ENCODE measurements at regions not wholly inside any gene's neighbourhood (a gene's known extent, or its start where the extent isn't known, plus 50 kb on each side); places are given as distances from the start of the nearest gene placed in this dataset.

DNA sequence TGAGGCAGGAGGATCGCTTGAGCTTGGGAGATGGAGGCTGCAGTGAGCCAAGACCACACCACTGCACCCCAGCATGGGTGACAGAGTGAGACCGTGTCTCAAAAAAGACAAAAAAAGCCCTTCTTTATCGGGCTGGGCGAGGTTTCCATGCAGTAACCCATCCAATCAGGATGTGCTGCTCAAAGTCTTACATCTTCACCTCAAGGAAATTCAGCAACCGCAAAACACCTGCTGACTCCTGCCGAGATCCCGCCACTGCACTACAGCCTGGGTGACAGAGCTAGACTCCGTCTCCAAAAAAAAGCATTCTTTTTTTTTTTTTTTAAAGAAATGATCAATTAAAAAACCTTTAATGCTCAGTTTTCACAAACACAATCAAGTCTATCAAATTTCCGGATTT lies 75.7 kb upstream of the KCTD7 start:
- TF ChIP-seq, protein P1, sequence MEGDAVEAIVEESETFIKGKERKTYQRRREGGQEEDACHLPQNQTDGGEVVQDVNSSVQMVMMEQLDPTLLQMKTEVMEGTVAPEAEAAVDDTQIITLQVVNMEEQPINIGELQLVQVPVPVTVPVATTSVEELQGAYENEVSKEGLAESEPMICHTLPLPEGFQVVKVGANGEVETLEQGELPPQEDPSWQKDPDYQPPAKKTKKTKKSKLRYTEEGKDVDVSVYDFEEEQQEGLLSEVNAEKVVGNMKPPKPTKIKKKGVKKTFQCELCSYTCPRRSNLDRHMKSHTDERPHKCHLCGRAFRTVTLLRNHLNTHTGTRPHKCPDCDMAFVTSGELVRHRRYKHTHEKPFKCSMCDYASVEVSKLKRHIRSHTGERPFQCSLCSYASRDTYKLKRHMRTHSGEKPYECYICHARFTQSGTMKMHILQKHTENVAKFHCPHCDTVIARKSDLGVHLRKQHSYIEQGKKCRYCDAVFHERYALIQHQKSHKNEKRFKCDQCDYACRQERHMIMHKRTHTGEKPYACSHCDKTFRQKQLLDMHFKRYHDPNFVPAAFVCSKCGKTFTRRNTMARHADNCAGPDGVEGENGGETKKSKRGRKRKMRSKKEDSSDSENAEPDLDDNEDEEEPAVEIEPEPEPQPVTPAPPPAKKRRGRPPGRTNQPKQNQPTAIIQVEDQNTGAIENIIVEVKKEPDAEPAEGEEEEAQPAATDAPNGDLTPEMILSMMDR (conservative IDR thresholded peaks at IDR 0.05; ENCODE audit: low read depth, low read length) = no peak
- TF ChIP-seq POLR2A (IDR thresholded peaks at IDR 0.05; ENCODE audit: low read depth, low read length) (no peak), MXI1 (IDR thresholded peaks at IDR 0.05; ENCODE audit: borderline replicate concordance, low read depth, low read length) (no peak), BHLHE40 (IDR thresholded peaks at IDR 0.05; ENCODE audit: low read depth, low read length) (no peak), SMC3 (IDR thresholded peaks at IDR 0.05; ENCODE audit: low read depth, low read length) (no peak), MAZ (IDR thresholded peaks at IDR 0.05; ENCODE audit: borderline replicate concordance, low read depth, low read length) (no peak), FOS (IDR thresholded peaks at IDR 0.05; ENCODE audit: low read depth, low read length) (no peak)
- TF ChIP-seq, protein P2, sequence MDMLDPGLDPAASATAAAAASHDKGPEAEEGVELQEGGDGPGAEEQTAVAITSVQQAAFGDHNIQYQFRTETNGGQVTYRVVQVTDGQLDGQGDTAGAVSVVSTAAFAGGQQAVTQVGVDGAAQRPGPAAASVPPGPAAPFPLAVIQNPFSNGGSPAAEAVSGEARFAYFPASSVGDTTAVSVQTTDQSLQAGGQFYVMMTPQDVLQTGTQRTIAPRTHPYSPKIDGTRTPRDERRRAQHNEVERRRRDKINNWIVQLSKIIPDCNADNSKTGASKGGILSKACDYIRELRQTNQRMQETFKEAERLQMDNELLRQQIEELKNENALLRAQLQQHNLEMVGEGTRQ (IDR thresholded peaks at IDR 0.05; ENCODE audit: low read depth, low read length) = no peak
